Brain microvascular endothelial cell (primary cell): ENCODE measurements at regions not wholly inside any gene's neighbourhood (a gene's known extent, or its start where the extent isn't known, plus 50 kb on each side); places are given as distances from the start of the nearest gene placed in this dataset.

Experiments used
- DNase-seq: peaks from one replicate; pipeline ENCODE4 v3.0.0-alpha.2; 2020
- H3K27ac ChIP-seq: fragments of 250-450 bp; sonication (Bioruptor Pico); 2 replicates; pipeline ENCODE4 v1.5.1; 2020; ENCODE audit warnings: mild to moderate bottlenecking, moderate library complexity
- H3K27me3 ChIP-seq: fragments of 250-450 bp; sonication (Bioruptor Pico); replicated peaks from 2 replicates; pipeline ENCODE4 v1.5.1; 2020; ENCODE audit warnings: mild to moderate bottlenecking
- H3K36me3 ChIP-seq: fragments of 250-450 bp; sonication (Bioruptor Pico); replicated peaks from 2 replicates; pipeline ENCODE4 v1.5.1; 2020; ENCODE audit warnings: mild to moderate bottlenecking
- H3K4me3 ChIP-seq: 2 replicates; pipeline ENCODE4 v1.5.1; 2011; ENCODE audit warnings: low read depth, mild to moderate bottlenecking, control low read depth, low read length, moderate library complexity
- in situ Hi-C: cut with HindIII; loops from 2 replicates; pipeline ENCODE4 v1.10.0; 2017; ENCODE audit warnings: low sequenced_read_pairs, low pct_ligation_motif_present
- TF ChIP-seq, protein P1 (sequence below): IDR thresholded peaks from 2 replicates; pipeline ENCODE4 v1.5.1; 2011; ENCODE audit warnings: low read depth, mild to moderate bottlenecking, moderate library complexity, low read length, control low read depth, inconsistent platforms; ENCODE audit errors: missing control alignments

DNA sequence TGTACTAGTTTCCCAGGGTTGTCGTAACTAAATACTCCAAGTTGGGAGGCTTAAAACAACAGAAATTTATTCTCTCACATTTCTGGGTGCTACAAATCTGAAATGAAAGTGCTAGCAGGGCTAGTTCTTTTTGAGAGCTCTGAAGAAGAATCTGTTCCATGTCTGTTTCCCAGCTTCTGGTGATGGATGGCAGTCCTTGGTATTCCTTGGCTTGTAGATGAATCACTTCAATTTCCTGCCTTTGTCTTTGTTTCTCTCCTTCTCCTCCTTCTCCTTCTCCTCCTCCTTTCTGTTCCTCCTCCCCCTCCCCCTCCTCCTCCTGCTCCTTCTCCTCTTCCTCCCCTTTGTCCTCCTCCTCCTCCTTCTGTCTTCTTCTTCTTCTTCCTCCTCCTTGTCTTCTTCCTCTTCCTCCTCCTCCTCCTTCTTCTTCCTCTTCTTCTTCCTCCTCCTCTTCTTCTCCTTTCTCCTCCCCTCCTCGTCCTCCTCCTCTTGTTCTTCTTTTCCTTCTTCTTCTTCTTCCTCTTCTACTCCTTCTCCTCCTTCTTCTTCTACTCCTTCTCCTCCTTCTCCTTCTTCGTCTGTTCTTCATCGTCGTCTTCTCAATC lies 104.7 kb upstream of the ANKRD55 start:
- H3K27me3 ChIP-seq = no peaks in the 10 kb centered on the region
- no peak for DNase-seq
- TF ChIP-seq, protein P1, sequence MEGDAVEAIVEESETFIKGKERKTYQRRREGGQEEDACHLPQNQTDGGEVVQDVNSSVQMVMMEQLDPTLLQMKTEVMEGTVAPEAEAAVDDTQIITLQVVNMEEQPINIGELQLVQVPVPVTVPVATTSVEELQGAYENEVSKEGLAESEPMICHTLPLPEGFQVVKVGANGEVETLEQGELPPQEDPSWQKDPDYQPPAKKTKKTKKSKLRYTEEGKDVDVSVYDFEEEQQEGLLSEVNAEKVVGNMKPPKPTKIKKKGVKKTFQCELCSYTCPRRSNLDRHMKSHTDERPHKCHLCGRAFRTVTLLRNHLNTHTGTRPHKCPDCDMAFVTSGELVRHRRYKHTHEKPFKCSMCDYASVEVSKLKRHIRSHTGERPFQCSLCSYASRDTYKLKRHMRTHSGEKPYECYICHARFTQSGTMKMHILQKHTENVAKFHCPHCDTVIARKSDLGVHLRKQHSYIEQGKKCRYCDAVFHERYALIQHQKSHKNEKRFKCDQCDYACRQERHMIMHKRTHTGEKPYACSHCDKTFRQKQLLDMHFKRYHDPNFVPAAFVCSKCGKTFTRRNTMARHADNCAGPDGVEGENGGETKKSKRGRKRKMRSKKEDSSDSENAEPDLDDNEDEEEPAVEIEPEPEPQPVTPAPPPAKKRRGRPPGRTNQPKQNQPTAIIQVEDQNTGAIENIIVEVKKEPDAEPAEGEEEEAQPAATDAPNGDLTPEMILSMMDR = no peak
- no peak overlapping the region for H3K27ac ChIP-seq
- in situ Hi-C loops = no loop called here
- no peak overlapping the region for H3K4me3 ChIP-seq
- H3K36me3 ChIP-seq = no peaks in the 10 kb centered on the region

- no peak for DNase-seq
- in situ Hi-C loops = no loop called here
- Histone ChIP-seq H3K36me3 (no peaks in the 10 kb centered on the region), H3K27ac (no peak overlapping the region), H3K27me3 (no peaks in the 10 kb centered on the region), H3K4me3 (no peak overlapping the region)
- TF ChIP-seq, protein P1 = no peak
Measured at GRCh38 chr5:56335212-56335611, 102.1 kb upstream of the ANKRD55 start.

GRCh38 chr5:56330806-56331205 lies 97.7 kb upstream of the ANKRD55 start:
- Histone ChIP-seq H3K36me3 (no peaks in the 10 kb centered on the region), H3K27me3 (no peaks in the 10 kb centered on the region), H3K27ac (no peak overlapping the region), H3K4me3 (no peak overlapping the region)
- TF ChIP-seq, protein P1 = no peak
- DNase-seq = no peak
- in situ Hi-C loops = no loop called here

DNA sequence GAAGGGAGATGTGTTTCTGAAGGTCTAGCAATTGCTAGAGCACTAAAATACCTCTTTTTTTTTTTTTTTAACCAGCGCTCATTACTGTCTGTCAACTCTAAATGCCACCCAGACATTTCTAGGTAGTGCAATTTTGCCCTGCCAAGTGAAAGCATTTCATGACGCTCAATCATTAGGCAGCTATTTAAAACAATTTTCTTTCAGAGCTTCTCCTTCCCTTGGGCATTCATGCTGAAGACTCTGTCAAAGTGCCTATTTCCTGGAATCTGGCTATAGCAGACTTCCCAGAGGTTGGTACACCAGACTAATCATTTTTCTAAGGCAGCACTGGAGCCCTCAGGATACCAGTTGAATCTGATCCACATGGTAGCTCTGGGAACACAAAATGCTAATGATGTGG lies 97.0 kb upstream of the ANKRD55 start:
- TF ChIP-seq, protein P1 = no peak
- in situ Hi-C loops = no loop called here
- Histone ChIP-seq H3K27me3 (no peaks in the 10 kb centered on the region), H3K4me3 (no peak overlapping the region), H3K27ac (no peak overlapping the region), H3K36me3 (no peaks in the 10 kb centered on the region)
- DNase-seq = no peak

DNA sequence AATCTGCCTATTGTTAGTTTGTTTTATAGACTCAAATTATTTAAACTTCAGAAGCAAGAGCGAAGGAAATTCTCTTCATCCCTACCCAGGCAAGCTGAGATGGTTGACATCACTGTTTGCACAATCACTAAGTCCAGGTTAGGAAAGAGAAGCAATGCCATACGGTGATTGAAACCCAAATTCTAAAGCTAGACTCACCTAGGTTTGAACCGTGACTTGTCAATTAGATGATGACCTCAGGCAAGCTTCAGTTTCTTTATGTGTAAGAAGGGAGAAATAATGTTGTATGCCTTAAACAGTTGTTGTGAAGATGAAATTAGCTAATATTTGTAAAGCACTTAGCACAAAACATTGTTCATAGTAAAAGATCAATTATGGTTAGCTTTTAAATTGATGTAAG lies 96.5 kb upstream of the ANKRD55 start:
- no peaks in the 10 kb centered on the region for H3K36me3 ChIP-seq
- TF ChIP-seq, protein P1 = no peak
- H3K27me3 ChIP-seq = no peaks in the 10 kb centered on the region
- no peak overlapping the region for H3K27ac ChIP-seq
- DNase-seq = no peak
- in situ Hi-C loops = no loop called here
- no peak overlapping the region for H3K4me3 ChIP-seq

- in situ Hi-C loops = no loop called here
- Histone ChIP-seq H3K27ac (peak overlapping the region; percentile 3), H3K27me3 (no peaks in the 10 kb centered on the region), H3K4me3 (no peak overlapping the region), H3K36me3 (no peaks in the 10 kb centered on the region)
- no peak for DNase-seq
- TF ChIP-seq, protein P1 = no peak
Measured at GRCh38 chr5:56328753-56329560, 95.8 kb upstream of the ANKRD55 start.
